Spleen (tissue), 7 donors: ENCODE measurements at regions not wholly inside any gene's neighbourhood (a gene's known extent, or its start where the extent isn't known, plus 50 kb on each side); places are given as distances from the start of the nearest gene placed in this dataset.

Experiments used
- POLR2A ChIP-seq, 3 donors: fragments of 450-650 bp; IDR thresholded peaks; one replicate each; pipeline ENCODE4 v1.5.1; 2017; ENCODE audit warnings: antibody characterized with exemption in 3 of 3, mild to moderate bottlenecking in 1 of 3
- TF ChIP-seq, protein P1 (sequence below), 11 experiments: fragments of 200-600 bp in 7 of 11; fragments of 450-650 bp in 4 of 11; sonication (generic) in 4 of 11; IDR thresholded peaks in 8 of 11; conservative IDR thresholded peaks in 3 of 11; 1 replicate in 7 of 11; 2 replicates in 4 of 11; pipeline versions ENCODE4 v1.4.0 to v1.8.0; 2016 to 2021; ENCODE audit warnings: antibody characterized with exemption in 11 of 11, inconsistent platforms in 4 of 11, mild to moderate bottlenecking in 1 of 11
- donor health status: DM: no; HTN: no; CAD: no; lungs with moderate emphysema.
- donor health status: DM: no; HTN: no; CAD: no.
- donor health status: DM: no; HTN: no; CAD: no.

DNA sequence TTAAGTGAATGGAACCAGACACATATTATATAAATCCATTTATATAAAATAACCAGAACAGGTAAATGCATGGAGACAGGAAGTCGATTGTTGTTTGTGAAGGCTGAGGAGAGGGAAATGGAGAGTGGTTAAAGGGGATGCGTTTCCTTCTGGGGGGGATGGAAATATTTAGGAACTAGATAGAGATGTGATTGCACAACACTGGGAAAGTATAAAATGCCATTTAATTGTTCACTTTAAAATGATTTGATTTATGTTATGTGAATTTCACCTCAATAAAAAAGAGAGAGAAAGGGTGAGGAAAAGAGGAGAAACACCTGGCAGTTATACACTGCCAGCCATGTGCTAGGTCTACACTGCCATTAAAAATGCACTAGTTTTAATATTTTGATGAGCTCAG is 312.6 kb downstream of the CD83 start:
- TF ChIP-seq, protein P1, sequence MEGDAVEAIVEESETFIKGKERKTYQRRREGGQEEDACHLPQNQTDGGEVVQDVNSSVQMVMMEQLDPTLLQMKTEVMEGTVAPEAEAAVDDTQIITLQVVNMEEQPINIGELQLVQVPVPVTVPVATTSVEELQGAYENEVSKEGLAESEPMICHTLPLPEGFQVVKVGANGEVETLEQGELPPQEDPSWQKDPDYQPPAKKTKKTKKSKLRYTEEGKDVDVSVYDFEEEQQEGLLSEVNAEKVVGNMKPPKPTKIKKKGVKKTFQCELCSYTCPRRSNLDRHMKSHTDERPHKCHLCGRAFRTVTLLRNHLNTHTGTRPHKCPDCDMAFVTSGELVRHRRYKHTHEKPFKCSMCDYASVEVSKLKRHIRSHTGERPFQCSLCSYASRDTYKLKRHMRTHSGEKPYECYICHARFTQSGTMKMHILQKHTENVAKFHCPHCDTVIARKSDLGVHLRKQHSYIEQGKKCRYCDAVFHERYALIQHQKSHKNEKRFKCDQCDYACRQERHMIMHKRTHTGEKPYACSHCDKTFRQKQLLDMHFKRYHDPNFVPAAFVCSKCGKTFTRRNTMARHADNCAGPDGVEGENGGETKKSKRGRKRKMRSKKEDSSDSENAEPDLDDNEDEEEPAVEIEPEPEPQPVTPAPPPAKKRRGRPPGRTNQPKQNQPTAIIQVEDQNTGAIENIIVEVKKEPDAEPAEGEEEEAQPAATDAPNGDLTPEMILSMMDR (IDR thresholded peaks at IDR 0.05 in 8 of 11, conservative IDR thresholded peaks at IDR 0.05 in 3 of 11) = no peak
- no peak for TF ChIP-seq POLR2A (IDR thresholded peaks at IDR 0.05)
